ENCODE measurements at regions not wholly inside any gene's neighbourhood (a gene's known extent, or its start where the extent isn't known, plus 50 kb on each side); places are given as distances from the start of the nearest gene placed in this dataset.

DNA sequence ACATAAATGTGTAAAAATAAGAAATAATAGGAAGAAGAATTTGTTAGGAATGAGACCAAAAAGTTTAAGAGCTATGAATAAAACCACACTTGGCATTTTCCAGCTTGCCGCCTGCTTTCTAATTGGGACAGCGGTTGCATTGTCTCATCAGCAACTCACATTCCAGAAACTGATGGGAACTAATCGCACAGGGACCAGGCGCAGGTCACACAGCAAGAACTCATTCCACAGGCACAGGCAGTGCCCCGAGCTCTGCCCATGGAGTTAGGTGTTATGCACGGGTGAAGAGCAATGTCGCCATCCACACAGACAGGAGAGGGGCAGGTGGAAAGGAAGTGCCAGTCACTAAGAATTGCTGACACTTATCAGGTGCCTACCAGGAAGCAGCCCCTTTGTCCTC is 279.9 kb downstream of the NSG2 start:
- TF ChIP-seq, protein P1, sequence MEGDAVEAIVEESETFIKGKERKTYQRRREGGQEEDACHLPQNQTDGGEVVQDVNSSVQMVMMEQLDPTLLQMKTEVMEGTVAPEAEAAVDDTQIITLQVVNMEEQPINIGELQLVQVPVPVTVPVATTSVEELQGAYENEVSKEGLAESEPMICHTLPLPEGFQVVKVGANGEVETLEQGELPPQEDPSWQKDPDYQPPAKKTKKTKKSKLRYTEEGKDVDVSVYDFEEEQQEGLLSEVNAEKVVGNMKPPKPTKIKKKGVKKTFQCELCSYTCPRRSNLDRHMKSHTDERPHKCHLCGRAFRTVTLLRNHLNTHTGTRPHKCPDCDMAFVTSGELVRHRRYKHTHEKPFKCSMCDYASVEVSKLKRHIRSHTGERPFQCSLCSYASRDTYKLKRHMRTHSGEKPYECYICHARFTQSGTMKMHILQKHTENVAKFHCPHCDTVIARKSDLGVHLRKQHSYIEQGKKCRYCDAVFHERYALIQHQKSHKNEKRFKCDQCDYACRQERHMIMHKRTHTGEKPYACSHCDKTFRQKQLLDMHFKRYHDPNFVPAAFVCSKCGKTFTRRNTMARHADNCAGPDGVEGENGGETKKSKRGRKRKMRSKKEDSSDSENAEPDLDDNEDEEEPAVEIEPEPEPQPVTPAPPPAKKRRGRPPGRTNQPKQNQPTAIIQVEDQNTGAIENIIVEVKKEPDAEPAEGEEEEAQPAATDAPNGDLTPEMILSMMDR (conservative IDR thresholded peaks at IDR 0.05; ENCODE audit: low read length): no peak
- no peak for TF ChIP-seq EZH2phosphoT487 (IDR thresholded peaks at IDR 0.05; ENCODE audit: borderline replicate concordance)

All from Loucy (cell line).